Colonic mucosa (tissue), 4 donors: ENCODE measurements at regions not wholly inside any gene's neighbourhood (a gene's known extent, or its start where the extent isn't known, plus 50 kb on each side); places are given as distances from the start of the nearest gene placed in this dataset.

Experiments used
- DNase-seq: peaks from one replicate; pipeline ENCODE4 v3.0.0-alpha.2; 2020
- H3K27ac ChIP-seq: fragments of 200-600 bp; one replicate; pipeline ENCODE4 v1.8.0; 2021
- H3K27me3 ChIP-seq: fragments of 200-600 bp; one replicate; pipeline ENCODE4 v1.8.0; 2021
- H3K36me3 ChIP-seq: fragments of 200-600 bp; one replicate; pipeline ENCODE4 v1.8.0; 2021
- H3K4me1 ChIP-seq: fragments of 200-600 bp; one replicate; pipeline ENCODE4 v1.8.0; 2021; ENCODE audit warnings: mild to moderate bottlenecking
- H3K4me3 ChIP-seq: fragments of 200-600 bp; one replicate; pipeline ENCODE4 v1.8.0; 2021
- H3K9ac ChIP-seq, 2 donors: one replicate each; pipeline ENCODE4 v1.7.0; 2013; ENCODE audit warnings: control low read depth in 2 of 2, low read depth in 2 of 2, low read length in 2 of 2
- H3K9me3 ChIP-seq: fragments of 200-600 bp; one replicate; pipeline ENCODE4 v1.8.0; 2021
- intact Hi-C: fragments of 100-400 bp; cut with DNase I; formaldehyde crosslinking; loops from one replicate; pipeline ENCODE4 v1.14.1; 2022
- TF ChIP-seq, protein P1 (sequence below): fragments of 200-600 bp; IDR thresholded peaks from one replicate; pipeline ENCODE4 v1.8.0; 2022; ENCODE audit warnings: antibody characterized with exemption, mild to moderate bottlenecking
- donor health status: healthy.
- donor health status: DM: no; HTN: no; CAD: no.
- donor health status: DM: no; HTN: no; CAD: no.

DNA sequence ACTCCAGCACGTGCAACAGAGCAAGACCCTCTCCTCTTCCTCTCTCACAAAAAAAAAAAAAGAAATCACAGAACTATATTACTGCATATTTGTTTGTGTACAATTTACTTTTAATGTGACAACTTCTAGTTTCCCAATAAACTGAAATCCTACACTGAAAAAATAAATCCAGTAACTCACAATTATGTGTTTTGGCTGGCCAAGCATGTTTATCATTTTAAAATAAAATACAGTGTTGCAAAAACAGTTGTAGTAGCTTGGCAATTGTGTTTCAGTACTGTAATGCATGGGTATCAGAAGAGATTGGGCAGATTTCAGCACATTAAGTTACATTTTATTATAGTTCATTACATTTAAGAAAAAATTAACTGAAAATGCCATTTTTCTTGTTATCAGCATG lies 344.9 kb downstream of the ETS1 start:
- intact Hi-C loops = no loop called here
- Histone ChIP-seq H3K4me1 (no peaks in the 10 kb centered on the region), H3K9ac (no peak overlapping the region), H3K27ac (no peak overlapping the region), H3K36me3 (no peaks in the 10 kb centered on the region), H3K27me3 (no peaks in the 10 kb centered on the region), H3K9me3 (no peaks in the 10 kb centered on the region), H3K4me3 (no peak overlapping the region)
- no peak for DNase-seq
- TF ChIP-seq, protein P1, sequence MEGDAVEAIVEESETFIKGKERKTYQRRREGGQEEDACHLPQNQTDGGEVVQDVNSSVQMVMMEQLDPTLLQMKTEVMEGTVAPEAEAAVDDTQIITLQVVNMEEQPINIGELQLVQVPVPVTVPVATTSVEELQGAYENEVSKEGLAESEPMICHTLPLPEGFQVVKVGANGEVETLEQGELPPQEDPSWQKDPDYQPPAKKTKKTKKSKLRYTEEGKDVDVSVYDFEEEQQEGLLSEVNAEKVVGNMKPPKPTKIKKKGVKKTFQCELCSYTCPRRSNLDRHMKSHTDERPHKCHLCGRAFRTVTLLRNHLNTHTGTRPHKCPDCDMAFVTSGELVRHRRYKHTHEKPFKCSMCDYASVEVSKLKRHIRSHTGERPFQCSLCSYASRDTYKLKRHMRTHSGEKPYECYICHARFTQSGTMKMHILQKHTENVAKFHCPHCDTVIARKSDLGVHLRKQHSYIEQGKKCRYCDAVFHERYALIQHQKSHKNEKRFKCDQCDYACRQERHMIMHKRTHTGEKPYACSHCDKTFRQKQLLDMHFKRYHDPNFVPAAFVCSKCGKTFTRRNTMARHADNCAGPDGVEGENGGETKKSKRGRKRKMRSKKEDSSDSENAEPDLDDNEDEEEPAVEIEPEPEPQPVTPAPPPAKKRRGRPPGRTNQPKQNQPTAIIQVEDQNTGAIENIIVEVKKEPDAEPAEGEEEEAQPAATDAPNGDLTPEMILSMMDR = no peak

DNA sequence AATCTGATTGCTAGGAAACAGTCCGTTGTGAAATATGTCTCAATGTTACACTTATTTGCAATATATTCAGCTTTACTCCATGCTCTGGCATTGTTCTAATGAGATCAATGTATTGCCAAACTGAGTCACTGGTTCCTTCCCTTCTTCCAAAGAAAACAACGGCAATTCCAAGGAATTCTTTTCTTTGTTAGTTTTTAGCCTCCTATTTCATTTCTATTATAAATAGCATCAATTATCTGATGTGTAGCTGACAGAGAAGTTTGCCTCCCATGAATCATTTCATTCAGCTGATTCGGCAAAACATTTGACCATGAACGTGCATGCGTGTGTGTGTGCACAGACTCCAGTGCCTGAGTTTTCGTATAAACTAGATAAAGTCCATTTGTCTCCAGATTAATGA lies 346.8 kb downstream of the ETS1 start:
- DNase-seq = no peak
- H3K27ac ChIP-seq = no peak overlapping the region

DNA sequence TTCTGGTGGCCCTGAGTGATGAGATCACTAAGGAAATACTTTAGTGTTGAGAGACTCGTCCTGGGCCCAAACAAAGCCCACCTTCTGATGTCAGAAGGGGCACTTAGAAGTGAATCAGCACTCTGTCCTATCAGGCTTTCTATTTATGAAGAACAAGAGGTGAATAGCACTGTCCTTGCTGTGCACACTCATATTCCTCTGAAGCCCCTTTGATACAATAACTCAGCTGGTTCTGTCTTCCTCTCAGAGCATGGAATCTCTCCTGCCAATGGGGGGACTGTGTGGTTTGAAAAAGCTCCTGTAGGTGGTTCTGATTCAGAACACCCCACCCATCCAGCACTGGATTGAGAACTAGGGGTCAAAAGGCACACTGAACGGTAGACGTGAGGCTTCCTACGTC lies 348.1 kb downstream of the ETS1 start:
- H3K27me3 ChIP-seq = no peaks in the 10 kb centered on the region
- intact Hi-C loops = no loop called here
- H3K4me3 ChIP-seq = no peak overlapping the region
- no peak overlapping the region for H3K27ac ChIP-seq
- no peak overlapping the region for H3K9ac ChIP-seq
- no peaks in the 10 kb centered on the region for H3K9me3 ChIP-seq
- no peak for DNase-seq
- no peaks in the 10 kb centered on the region for H3K4me1 ChIP-seq
- TF ChIP-seq, protein P1 = no peak
- no peaks in the 10 kb centered on the region for H3K36me3 ChIP-seq

More for the DNA sequence above, 346.8 kb downstream of the ETS1 start:
- H3K4me1 ChIP-seq = no peaks in the 10 kb centered on the region
- H3K4me3 ChIP-seq = no peak overlapping the region
- H3K9me3 ChIP-seq = no peaks in the 10 kb centered on the region
- H3K27me3 ChIP-seq = no peaks in the 10 kb centered on the region
- no peaks in the 10 kb centered on the region for H3K36me3 ChIP-seq
- intact Hi-C loops = no loop called here
- H3K9ac ChIP-seq = no peak overlapping the region
- TF ChIP-seq, protein P1 = no peak

DNA sequence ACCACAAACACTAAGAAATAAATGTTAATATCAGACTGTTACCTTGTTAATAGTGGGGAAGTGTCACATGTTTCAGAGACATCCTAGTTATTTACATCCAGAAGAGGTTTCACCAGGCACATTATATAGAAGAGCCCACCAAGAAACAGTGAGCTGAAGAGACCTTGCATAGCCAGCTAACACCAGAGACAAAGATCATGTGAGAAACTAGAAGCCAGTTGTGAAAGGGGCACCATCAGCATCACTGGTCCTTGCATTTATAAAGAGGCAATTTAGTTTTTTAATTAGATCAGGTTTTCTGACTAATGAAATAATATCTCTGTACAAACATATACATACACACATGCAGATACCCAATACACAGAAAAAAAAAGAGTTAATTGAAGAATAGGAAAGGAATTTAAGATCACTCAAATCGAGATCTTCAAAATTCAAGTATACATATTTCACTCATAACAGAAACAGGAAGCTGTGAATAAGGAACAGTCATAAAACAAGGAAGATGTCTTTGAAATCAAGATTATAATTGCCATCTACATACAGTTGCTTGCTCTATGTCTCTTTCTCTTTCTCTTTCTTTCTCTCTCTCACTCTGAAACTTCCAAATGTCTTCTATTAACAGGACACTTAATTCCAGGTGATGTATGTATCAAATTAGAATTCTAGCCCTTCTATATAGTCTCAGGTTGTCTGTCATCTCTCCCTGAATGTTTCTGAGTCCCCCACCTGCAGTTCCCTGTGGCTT lies 348.7 kb downstream of the ETS1 start:
- H3K9me3 ChIP-seq = no peaks in the 10 kb centered on the region
- intact Hi-C loops = no loop called here
- H3K27ac ChIP-seq = no peak overlapping the region
- TF ChIP-seq, protein P1 = no peak
- no peaks in the 10 kb centered on the region for H3K36me3 ChIP-seq
- H3K4me1 ChIP-seq = no peaks in the 10 kb centered on the region
- H3K9ac ChIP-seq = no peak overlapping the region
- DNase-seq = no peak
- no peak overlapping the region for H3K4me3 ChIP-seq
- no peaks in the 10 kb centered on the region for H3K27me3 ChIP-seq

DNA sequence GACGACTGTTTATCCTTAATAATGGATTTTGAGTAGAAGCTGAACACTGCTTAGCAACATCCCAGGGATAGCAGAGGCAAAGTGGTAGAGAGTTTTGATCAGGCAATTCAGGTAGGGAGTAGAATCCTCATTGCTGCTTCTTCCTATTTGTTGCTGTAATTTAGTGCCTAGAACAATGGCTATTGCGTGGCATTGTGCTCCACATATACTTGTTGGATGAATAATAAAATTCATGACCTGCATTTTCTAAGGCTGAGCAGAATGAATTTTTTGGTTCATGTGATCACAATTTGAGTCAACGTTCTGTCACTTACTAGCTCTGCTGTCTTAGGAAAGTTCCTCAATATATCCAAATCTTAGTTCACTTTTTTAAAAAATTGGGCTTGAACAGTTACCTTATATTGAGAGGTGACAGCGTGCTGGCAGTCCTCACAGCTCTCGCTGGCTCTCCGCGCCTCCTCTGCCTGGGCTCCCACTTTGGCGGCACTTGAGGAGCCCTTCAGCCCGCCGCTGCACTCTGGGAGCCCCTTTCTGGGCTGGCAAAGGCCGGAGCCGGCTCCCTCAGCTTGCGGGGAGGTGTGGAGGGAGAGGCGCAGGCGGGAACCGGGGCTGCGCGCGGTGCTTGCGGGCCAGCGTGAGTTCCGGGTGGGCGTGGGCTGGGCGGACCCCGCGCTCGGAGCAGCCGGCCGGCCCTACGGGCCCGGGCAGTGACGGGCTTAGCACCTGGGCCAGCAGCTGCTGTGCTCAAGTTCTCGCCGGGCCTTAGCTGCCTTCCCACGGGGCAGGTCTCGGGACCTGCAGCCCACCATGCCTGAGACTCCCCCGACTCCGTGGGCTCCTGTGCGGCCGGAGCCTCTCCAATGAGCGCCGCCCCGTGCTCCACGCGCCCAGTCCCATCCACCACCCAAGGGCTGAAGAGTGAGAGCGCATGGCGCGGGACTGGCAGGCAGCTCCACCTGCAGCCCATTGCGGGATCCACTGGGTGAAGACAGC lies 350.6 kb downstream of the ETS1 start:
- no peak overlapping the region for H3K27ac ChIP-seq
- intact Hi-C loops = no loop called here
- H3K27me3 ChIP-seq = no peaks in the 10 kb centered on the region
- no peaks in the 10 kb centered on the region for H3K36me3 ChIP-seq
- DNase-seq = no peak
- TF ChIP-seq, protein P1 = no peak
- no peak overlapping the region for H3K4me3 ChIP-seq
- H3K9me3 ChIP-seq = no peaks in the 10 kb centered on the region
- H3K4me1 ChIP-seq = no peaks in the 10 kb centered on the region
- H3K9ac ChIP-seq = no peak overlapping the region
